ENCODE measurements at regions not wholly inside any gene's neighbourhood (a gene's known extent, or its start where the extent isn't known, plus 50 kb on each side); places are given as distances from the start of the nearest gene placed in this dataset.

GRCh38 chr7:73969991-73970390 is 58.0 kb upstream of the ELN start:
- no peak for TF ChIP-seq CTCF (IDR thresholded peaks at IDR 0.05)
- TF ChIP-seq POLR2A (IDR thresholded peaks at IDR 0.05), result no peak
